NT2/D1 (cell line): ENCODE measurements at regions not wholly inside any gene's neighbourhood (a gene's known extent, or its start where the extent isn't known, plus 50 kb on each side); places are given as distances from the start of the nearest gene placed in this dataset.

Source experiments
- SUZ12 ChIP-seq: IDR thresholded peaks from 2 replicates; pipeline ENCODE4 v1.6.1; 2011; ENCODE audit not compliant: insufficient read length, insufficient read depth; ENCODE audit errors: extremely low read depth
- YY1 ChIP-seq: IDR thresholded peaks from 2 replicates; pipeline ENCODE4 v1.6.1; 2011; ENCODE audit not compliant: insufficient read length, insufficient read depth
- ZNF274 ChIP-seq: IDR thresholded peaks from 2 replicates; pipeline ENCODE4 v1.6.1; 2011; ENCODE audit warnings: mild to moderate bottlenecking, low read depth, low read length

GRCh38 chr13:107095876-107096275 is 527.9 kb upstream of the ARGLU1 start:
- TF ChIP-seq YY1 (no peak), SUZ12 (no peak), ZNF274 (no peak)
